SK-N-SH (cell line): ENCODE measurements at regions not wholly inside any gene's neighbourhood (a gene's known extent, or its start where the extent isn't known, plus 50 kb on each side); places are given as distances from the start of the nearest gene placed in this dataset.

Source experiments
- CTCF ChIA-PET: fragments of 300-600, 350-600 bp; formaldehyde crosslinking; extraction: SDS; loops from one replicate; lab custom pipeline; 2021; lab: Yijun Ruan, JAX
- POLR2A ChIA-PET: fragments of 350-600 bp; sonication (Branson Sonifier 250); formaldehyde crosslinking; extraction: SDS; loops from one replicate; lab custom pipeline; 2020; ENCODE audit warnings: antibody characterized with exemption, inconsistent platforms; lab: Yijun Ruan, JAX
- DNase-seq: peaks from one replicate; pipeline ENCODE4 v3.0.0; 2012
- H2AFZ ChIP-seq: fragments of 200-600 bp; sonication (generic); 2 replicates; pipeline ENCODE4 v1.8.1; 2016; ENCODE audit warnings: antibody characterized with exemption, mild to moderate bottlenecking, low read depth
- H3F3A ChIP-seq: fragments of 200-600 bp; sonication (generic); replicated peaks from 2 replicates; pipeline ENCODE3; 2016; ENCODE audit warnings: antibody characterized with exemption, mild to moderate bottlenecking; ENCODE audit not compliant: insufficient read depth
- H3K27ac ChIP-seq, 2 experiments: fragments of 200-500 bp in 1 of 2; fragments of 200-600 bp in 1 of 2; sonication (Bioruptor generic) in 1 of 2; sonication (generic), shearing (Covaris generic) in 1 of 2; 2 replicates each; pipeline versions ENCODE4 v1.5.1 to v1.6.1; 2014 to 2016; ENCODE audit warnings: low read depth in 2 of 2, inconsistent platforms in 1 of 2, low read length in 1 of 2, mild to moderate bottlenecking in 1 of 2, mixed read lengths in 1 of 2
- H3K27me3 ChIP-seq: fragments of 200-600 bp; sonication (generic), shearing (Covaris generic); 2 replicates; pipeline ENCODE4 v1.6.1; 2016; ENCODE audit warnings: mixed run types; ENCODE audit not compliant: insufficient read depth
- H3K36me3 ChIP-seq, 2 experiments: fragments of 200-500 bp in 1 of 2; fragments of 200-600 bp in 1 of 2; sonication (Bioruptor generic) in 1 of 2; sonication (generic) in 1 of 2; replicated peaks in 1 of 2; 2 replicates each; pipeline versions ENCODE3 to v1.5.1; 2014 to 2016; ENCODE audit warnings: low read length in 1 of 2, mild to moderate bottlenecking in 1 of 2; ENCODE audit not compliant: insufficient read depth in 2 of 2, control insufficient read depth in 1 of 2
- H3K4me1 ChIP-seq, 2 experiments: fragments of 200-500 bp in 1 of 2; fragments of 200-600 bp in 1 of 2; sonication (Bioruptor generic) in 1 of 2; sonication (generic), shearing (Covaris generic) in 1 of 2; 2 replicates each; pipeline versions ENCODE4 v1.5.1 to v1.6.1; 2014 to 2016; ENCODE audit warnings: low read depth in 1 of 2, low read length in 1 of 2, mixed run types in 1 of 2; ENCODE audit not compliant: insufficient read depth in 2 of 2, control insufficient read depth in 1 of 2
- H3K4me2 ChIP-seq: fragments of 200-600 bp; sonication (generic), shearing (Covaris generic); 2 replicates; pipeline ENCODE4 v1.6.1; 2017; ENCODE audit warnings: mixed run types
- H3K4me3 ChIP-seq, 2 experiments: fragments of 200-500 bp in 1 of 2; fragments of 200-600 bp in 1 of 2; sonication (Bioruptor generic) in 1 of 2; sonication (generic), shearing (Covaris generic) in 1 of 2; 2 replicates each; pipeline versions ENCODE4 v1.5.1 to v1.8.1; 2014 to 2016; ENCODE audit warnings: low read depth in 2 of 2, inconsistent platforms in 1 of 2, low read length in 1 of 2, mild to moderate bottlenecking in 1 of 2, mixed read lengths in 1 of 2, moderate library complexity in 1 of 2
- H3K79me2 ChIP-seq: fragments of 200-600 bp; sonication (generic); 2 replicates; pipeline ENCODE4 v1.8.1; 2017; ENCODE audit warnings: mild to moderate bottlenecking; ENCODE audit not compliant: insufficient read depth
- H3K9ac ChIP-seq: fragments of 200-600 bp; sonication (generic); 2 replicates; pipeline ENCODE4 v1.6.1; 2017; ENCODE audit warnings: mixed run types
- H3K9me2 ChIP-seq: fragments of 200-600 bp; sonication (generic); 2 replicates; pipeline ENCODE4 v1.6.1; 2017; ENCODE audit warnings: mixed run types
- H3K9me3 ChIP-seq: fragments of 200-600 bp; sonication (generic); 2 replicates; pipeline ENCODE4 v1.6.1; 2017; ENCODE audit warnings: mixed run types, mild to moderate bottlenecking, moderate library complexity
- H4K20me1 ChIP-seq: fragments of 200-600 bp; sonication (generic); 2 replicates; pipeline ENCODE4 v1.6.1; 2017; ENCODE audit warnings: mild to moderate bottlenecking, mixed run types; ENCODE audit not compliant: insufficient read depth
- CHD2 ChIP-seq: fragments of 150-350 bp; IDR thresholded peaks from 2 replicates; pipeline ENCODE4 v1.6.1; 2018; ENCODE audit warnings: low read length; ENCODE audit not compliant: partially characterized antibody
- RCOR1 ChIP-seq: fragments of 150-350 bp; IDR thresholded peaks from 2 replicates; pipeline ENCODE4 v1.6.1; 2017; ENCODE audit warnings: antibody characterized with exemption, low read length
- RFX5 ChIP-seq: IDR thresholded peaks from 2 replicates; pipeline ENCODE4 v1.6.1; 2012; ENCODE audit warnings: mild to moderate bottlenecking, improper control_type of control experiment, low read length
- SIN3A ChIP-seq: IDR thresholded peaks from 2 replicates; pipeline ENCODE4 v1.6.1; 2012; ENCODE audit warnings: low read depth, mild to moderate bottlenecking, low read length, moderate library complexity, borderline replicate concordance
- TAF1 ChIP-seq: IDR thresholded peaks from 2 replicates; pipeline ENCODE4 v1.6.1; 2012; ENCODE audit warnings: low read depth, mild to moderate bottlenecking, low read length, moderate library complexity, borderline replicate concordance
- YY1 ChIP-seq: IDR thresholded peaks from 2 replicates; pipeline ENCODE4 v1.4.0; 2012; ENCODE audit warnings: low read depth, mild to moderate bottlenecking
- WGBS: methylation state at CpG from one replicate; pipeline ENCODE4 v1.1.6; 2017; ENCODE audit warnings: low lambda C conversion rate; 5-methylcytosine and 5-hydroxymethylcytosine counted together
- TF ChIP-seq, protein P1 (sequence below): IDR thresholded peaks from 2 replicates; pipeline ENCODE4 v1.4.0; 2012; ENCODE audit warnings: low read depth, borderline replicate concordance
- TF ChIP-seq, protein P2 (sequence below): IDR thresholded peaks from 2 replicates; pipeline ENCODE4 v1.6.1; 2012; ENCODE audit warnings: mild to moderate bottlenecking, low read depth, low read length, moderate library complexity
- TF ChIP-seq, protein P3 (sequence below): IDR thresholded peaks from 2 replicates; pipeline ENCODE4; 2012
- TF ChIP-seq, protein P4 (sequence below): IDR thresholded peaks from 2 replicates; pipeline ENCODE4 v1.4.0; 2012; ENCODE audit warnings: low read depth

DNA sequence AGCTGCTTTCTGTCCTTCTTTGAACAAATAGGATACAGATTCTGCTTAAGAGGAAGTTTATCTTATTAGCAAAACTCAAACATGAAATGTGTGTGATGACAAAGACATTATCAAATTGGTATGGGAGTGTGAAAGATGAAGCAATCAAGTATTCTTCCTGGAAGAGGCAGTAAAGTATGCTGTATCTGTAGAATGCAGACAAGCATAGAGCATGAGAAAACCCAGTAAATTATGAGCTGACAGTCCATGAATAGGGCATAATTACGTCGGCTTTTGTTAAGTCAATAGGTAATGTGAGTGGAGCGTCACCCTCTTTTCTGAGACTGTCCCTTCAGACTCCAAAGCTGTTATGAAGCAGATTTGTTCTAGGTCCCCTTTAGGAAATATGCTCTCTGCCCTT is 458.6 kb upstream of the NWD2 start:
- no peak overlapping the region for H3K4me3 ChIP-seq
- H3K9ac ChIP-seq = no peak overlapping the region
- H3K4me2 ChIP-seq = no peak overlapping the region
- no peaks in the 10 kb centered on the region for H3K36me3 ChIP-seq
- no peaks in the 10 kb centered on the region for H3F3A ChIP-seq
- no peaks in the 10 kb centered on the region for H3K9me2 ChIP-seq
- ChIA-PET CTCF (interaction anchor here (0.8 kb wide), 1 partner anchor 11 kb away, joined by 3 read pairs; no protein-coding TSS in a partner anchor), POLR2A (no interaction called here)
- TF ChIP-seq, protein P1, sequence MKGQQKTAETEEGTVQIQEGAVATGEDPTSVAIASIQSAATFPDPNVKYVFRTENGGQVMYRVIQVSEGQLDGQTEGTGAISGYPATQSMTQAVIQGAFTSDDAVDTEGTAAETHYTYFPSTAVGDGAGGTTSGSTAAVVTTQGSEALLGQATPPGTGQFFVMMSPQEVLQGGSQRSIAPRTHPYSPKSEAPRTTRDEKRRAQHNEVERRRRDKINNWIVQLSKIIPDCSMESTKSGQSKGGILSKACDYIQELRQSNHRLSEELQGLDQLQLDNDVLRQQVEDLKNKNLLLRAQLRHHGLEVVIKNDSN = no peak
- TF ChIP-seq, protein P2, sequence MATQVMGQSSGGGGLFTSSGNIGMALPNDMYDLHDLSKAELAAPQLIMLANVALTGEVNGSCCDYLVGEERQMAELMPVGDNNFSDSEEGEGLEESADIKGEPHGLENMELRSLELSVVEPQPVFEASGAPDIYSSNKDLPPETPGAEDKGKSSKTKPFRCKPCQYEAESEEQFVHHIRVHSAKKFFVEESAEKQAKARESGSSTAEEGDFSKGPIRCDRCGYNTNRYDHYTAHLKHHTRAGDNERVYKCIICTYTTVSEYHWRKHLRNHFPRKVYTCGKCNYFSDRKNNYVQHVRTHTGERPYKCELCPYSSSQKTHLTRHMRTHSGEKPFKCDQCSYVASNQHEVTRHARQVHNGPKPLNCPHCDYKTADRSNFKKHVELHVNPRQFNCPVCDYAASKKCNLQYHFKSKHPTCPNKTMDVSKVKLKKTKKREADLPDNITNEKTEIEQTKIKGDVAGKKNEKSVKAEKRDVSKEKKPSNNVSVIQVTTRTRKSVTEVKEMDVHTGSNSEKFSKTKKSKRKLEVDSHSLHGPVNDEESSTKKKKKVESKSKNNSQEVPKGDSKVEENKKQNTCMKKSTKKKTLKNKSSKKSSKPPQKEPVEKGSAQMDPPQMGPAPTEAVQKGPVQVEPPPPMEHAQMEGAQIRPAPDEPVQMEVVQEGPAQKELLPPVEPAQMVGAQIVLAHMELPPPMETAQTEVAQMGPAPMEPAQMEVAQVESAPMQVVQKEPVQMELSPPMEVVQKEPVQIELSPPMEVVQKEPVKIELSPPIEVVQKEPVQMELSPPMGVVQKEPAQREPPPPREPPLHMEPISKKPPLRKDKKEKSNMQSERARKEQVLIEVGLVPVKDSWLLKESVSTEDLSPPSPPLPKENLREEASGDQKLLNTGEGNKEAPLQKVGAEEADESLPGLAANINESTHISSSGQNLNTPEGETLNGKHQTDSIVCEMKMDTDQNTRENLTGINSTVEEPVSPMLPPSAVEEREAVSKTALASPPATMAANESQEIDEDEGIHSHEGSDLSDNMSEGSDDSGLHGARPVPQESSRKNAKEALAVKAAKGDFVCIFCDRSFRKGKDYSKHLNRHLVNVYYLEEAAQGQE = no peak
- TF ChIP-seq CHD2 = no peak
- TF ChIP-seq RCOR1 = no peak
- no peak for TF ChIP-seq TAF1
- TF ChIP-seq RFX5 = no peak
- no peak for TF ChIP-seq SIN3A
- no peaks in the 10 kb centered on the region for H3K27me3 ChIP-seq
- no peak for DNase-seq
- no peaks in the 10 kb centered on the region for H3K4me1 ChIP-seq
- H2AFZ ChIP-seq = no peak overlapping the region
- 0% methylated on average over 3 of the region's 3 CpGs for WGBS
- no peaks in the 10 kb centered on the region for H3K9me3 ChIP-seq
- no peaks in the 10 kb centered on the region for H4K20me1 ChIP-seq
- H3K79me2 ChIP-seq = no peaks in the 10 kb centered on the region
- H3K27ac ChIP-seq = no peak overlapping the region

DNA sequence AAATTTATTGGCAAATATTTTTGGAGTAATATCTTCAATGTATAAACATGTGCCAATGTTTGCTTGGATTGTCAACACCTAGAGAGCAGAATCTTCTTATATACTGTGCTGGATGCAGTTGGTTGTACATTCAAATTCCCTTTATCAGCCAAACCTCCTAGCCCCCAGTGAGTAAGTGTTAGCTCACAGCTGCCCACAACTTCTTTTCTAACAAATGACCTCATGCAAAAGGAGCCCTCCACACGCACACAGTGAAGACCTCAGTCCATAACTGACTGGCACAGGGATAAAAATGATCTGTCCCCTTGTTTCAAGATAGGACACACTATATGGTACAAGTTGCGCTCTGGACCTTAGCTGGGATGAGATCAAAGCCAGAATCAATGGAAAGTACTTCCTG is 458.0 kb upstream of the NWD2 start:
- Histone ChIP-seq H3K9ac (no peak overlapping the region), H3K27ac (no peak overlapping the region), H3K4me2 (no peak overlapping the region), H3K36me3 (no peaks in the 10 kb centered on the region), H2AFZ (no peak overlapping the region), H3K27me3 (no peaks in the 10 kb centered on the region), H3F3A (no peaks in the 10 kb centered on the region), H3K9me2 (no peaks in the 10 kb centered on the region), H4K20me1 (no peaks in the 10 kb centered on the region), H3K79me2 (no peaks in the 10 kb centered on the region), H3K4me3 (no peak overlapping the region), H3K4me1 (no peaks in the 10 kb centered on the region), H3K9me3 (no peaks in the 10 kb centered on the region)
- ChIA-PET POLR2A (no interaction called here), CTCF (no interaction called here)
- no peak for TF ChIP-seq YY1
- TF ChIP-seq, protein P3, sequence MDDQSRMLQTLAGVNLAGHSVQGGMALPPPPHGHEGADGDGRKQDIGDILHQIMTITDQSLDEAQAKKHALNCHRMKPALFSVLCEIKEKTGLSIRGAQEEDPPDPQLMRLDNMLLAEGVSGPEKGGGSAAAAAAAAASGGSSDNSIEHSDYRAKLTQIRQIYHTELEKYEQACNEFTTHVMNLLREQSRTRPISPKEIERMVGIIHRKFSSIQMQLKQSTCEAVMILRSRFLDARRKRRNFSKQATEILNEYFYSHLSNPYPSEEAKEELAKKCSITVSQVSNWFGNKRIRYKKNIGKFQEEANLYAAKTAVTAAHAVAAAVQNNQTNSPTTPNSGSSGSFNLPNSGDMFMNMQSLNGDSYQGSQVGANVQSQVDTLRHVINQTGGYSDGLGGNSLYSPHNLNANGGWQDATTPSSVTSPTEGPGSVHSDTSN = no peak
- TF ChIP-seq, protein P2 = no peak
- TF ChIP-seq, protein P4, sequence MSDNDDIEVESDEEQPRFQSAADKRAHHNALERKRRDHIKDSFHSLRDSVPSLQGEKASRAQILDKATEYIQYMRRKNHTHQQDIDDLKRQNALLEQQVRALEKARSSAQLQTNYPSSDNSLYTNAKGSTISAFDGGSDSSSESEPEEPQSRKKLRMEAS = no peak
- no peak for DNase-seq
- WGBS = 0% methylated on average over 2 of the region's 2 CpGs
